C4-2B (cell line): ENCODE measurements at regions not wholly inside any gene's neighbourhood (a gene's known extent, or its start where the extent isn't known, plus 50 kb on each side); places are given as distances from the start of the nearest gene placed in this dataset.

Experiments used
- ZFX ChIP-seq: fragments of 450-650 bp; IDR thresholded peaks from 2 replicates; pipeline ENCODE4 v1.6.1; 2017
- TF ChIP-seq, protein P1 (sequence below): fragments of 450-650 bp; conservative IDR thresholded peaks from 2 replicates; pipeline ENCODE4 v1.5.1; 2017; ENCODE audit warnings: mild to moderate bottlenecking

GRCh38 chrX:140355429-140355828, 149.4 kb downstream of the SOX3 start:
- TF ChIP-seq, protein P1, sequence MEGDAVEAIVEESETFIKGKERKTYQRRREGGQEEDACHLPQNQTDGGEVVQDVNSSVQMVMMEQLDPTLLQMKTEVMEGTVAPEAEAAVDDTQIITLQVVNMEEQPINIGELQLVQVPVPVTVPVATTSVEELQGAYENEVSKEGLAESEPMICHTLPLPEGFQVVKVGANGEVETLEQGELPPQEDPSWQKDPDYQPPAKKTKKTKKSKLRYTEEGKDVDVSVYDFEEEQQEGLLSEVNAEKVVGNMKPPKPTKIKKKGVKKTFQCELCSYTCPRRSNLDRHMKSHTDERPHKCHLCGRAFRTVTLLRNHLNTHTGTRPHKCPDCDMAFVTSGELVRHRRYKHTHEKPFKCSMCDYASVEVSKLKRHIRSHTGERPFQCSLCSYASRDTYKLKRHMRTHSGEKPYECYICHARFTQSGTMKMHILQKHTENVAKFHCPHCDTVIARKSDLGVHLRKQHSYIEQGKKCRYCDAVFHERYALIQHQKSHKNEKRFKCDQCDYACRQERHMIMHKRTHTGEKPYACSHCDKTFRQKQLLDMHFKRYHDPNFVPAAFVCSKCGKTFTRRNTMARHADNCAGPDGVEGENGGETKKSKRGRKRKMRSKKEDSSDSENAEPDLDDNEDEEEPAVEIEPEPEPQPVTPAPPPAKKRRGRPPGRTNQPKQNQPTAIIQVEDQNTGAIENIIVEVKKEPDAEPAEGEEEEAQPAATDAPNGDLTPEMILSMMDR, result no peak
- no peak for TF ChIP-seq ZFX
